ENCODE measurements at regions not wholly inside any gene's neighbourhood (a gene's known extent, or its start where the extent isn't known, plus 50 kb on each side); places are given as distances from the start of the nearest gene placed in this dataset.
"Not testable (repeated sequence)": the region's sequence is repeated elsewhere in the genome, so short reads cannot be mapped to it uniquely, and the experiment has no call there.

- Histone ChIP-seq H3K27me3 (ENCODE audit: control insufficient read depth, insufficient read depth, low read length) (no peaks in the 10 kb centered on the region), H3K36me3 (ENCODE audit: control insufficient read depth, insufficient read depth, low read length) (no peaks in the 10 kb centered on the region), H3K4me3 (ENCODE audit: low read depth, low read length) (no peak overlapping the region)
- no peak for DNase-seq (ENCODE audit: low read depth)
- no peak for FAIRE-seq
- TF ChIP-seq CTCF (IDR thresholded peaks at IDR 0.05; ENCODE audit: insufficient read depth, low read length, severe bottlenecking), result no peak
Observed at GRCh38 chr18:42549596-42549995, 565.9 kb downstream of the RIT2 start.

- not testable (repeated sequence) for H3K4me3 ChIP-seq (ENCODE audit: low read depth, low read length)
Observed at GRCh38 chr18:42552559-42552958, 562.9 kb downstream of the RIT2 start.

GRCh38 chr18:42559069-42559690, 556.3 kb downstream of the RIT2 start:
- H3K4me3 ChIP-seq (ENCODE audit: low read depth, low read length), result no peak overlapping the region
- DNase-seq (ENCODE audit: low read depth), result no peak
- no peak for FAIRE-seq
- no peaks in the 10 kb centered on the region for H3K36me3 ChIP-seq (ENCODE audit: control insufficient read depth, insufficient read depth, low read length)
- H3K27me3 ChIP-seq (ENCODE audit: control insufficient read depth, insufficient read depth, low read length), result no peaks in the 10 kb centered on the region
- TF ChIP-seq CTCF (IDR thresholded peaks at IDR 0.05; ENCODE audit: insufficient read depth, low read length, severe bottlenecking), result no peak

More at GRCh38 chr18:42552559-42552958, 562.9 kb downstream of the RIT2 start:
- DNase-seq (ENCODE audit: low read depth); H3K36me3 ChIP-seq (ENCODE audit: control insufficient read depth, insufficient read depth, low read length); FAIRE-seq; H3K27me3 ChIP-seq (ENCODE audit: control insufficient read depth, insufficient read depth, low read length): not testable (repeated sequence)

GRCh38 chr18:42561521-42561920, 554.0 kb downstream of the RIT2 start:
- FAIRE-seq, result no peak
- no peak for DNase-seq (ENCODE audit: low read depth)
- no peaks in the 10 kb centered on the region for H3K27me3 ChIP-seq (ENCODE audit: control insufficient read depth, insufficient read depth, low read length)

GRCh38 chr18:42563995-42564394, 551.5 kb downstream of the RIT2 start:
- DNase-seq (ENCODE audit: low read depth), result no peak
- H3K4me3 ChIP-seq (ENCODE audit: low read depth, low read length), result no peak overlapping the region
- H3K27me3 ChIP-seq (ENCODE audit: control insufficient read depth, insufficient read depth, low read length), result no peaks in the 10 kb centered on the region
- no peaks in the 10 kb centered on the region for H3K36me3 ChIP-seq (ENCODE audit: control insufficient read depth, insufficient read depth, low read length)
- no peak for FAIRE-seq
- TF ChIP-seq CTCF (IDR thresholded peaks at IDR 0.05; ENCODE audit: insufficient read depth, low read length, severe bottlenecking), result no peak

More at GRCh38 chr18:42561521-42561920, 554.0 kb downstream of the RIT2 start:
- H3K4me3 ChIP-seq (ENCODE audit: low read depth, low read length), result no peak overlapping the region
- no peaks in the 10 kb centered on the region for H3K36me3 ChIP-seq (ENCODE audit: control insufficient read depth, insufficient read depth, low read length)
- no peak for TF ChIP-seq CTCF (IDR thresholded peaks at IDR 0.05; ENCODE audit: insufficient read depth, low read length, severe bottlenecking)

- no peak for TF ChIP-seq CTCF (IDR thresholded peaks at IDR 0.05; ENCODE audit: insufficient read depth, low read length, severe bottlenecking)
- H3K36me3 ChIP-seq (ENCODE audit: control insufficient read depth, insufficient read depth, low read length), result no peaks in the 10 kb centered on the region
- DNase-seq (ENCODE audit: low read depth) (no peak), FAIRE-seq (no peak)
- no peaks in the 10 kb centered on the region for H3K27me3 ChIP-seq (ENCODE audit: control insufficient read depth, insufficient read depth, low read length)
- no peak overlapping the region for H3K4me3 ChIP-seq (ENCODE audit: low read depth, low read length)
Observed at GRCh38 chr18:42564761-42565160, 550.7 kb downstream of the RIT2 start.

All from bronchial epithelial cell (primary cell).